Renal pelvis (tissue), 1 donor: ENCODE measurements at regions not wholly inside any gene's neighbourhood (a gene's known extent, or its start where the extent isn't known, plus 50 kb on each side); places are given as distances from the start of the nearest gene placed in this dataset.

ENCODE experiments used
- DNase-seq: peaks from one replicate; pipeline ENCODE4 v3.0.0-alpha.2; 2013

GRCh38 chr3:124444075-124444474, 286.2 kb upstream of the UMPS start:
- no peak for DNase-seq

- DNase-seq, result no peak
Observed at GRCh38 chr3:124444896-124445295, 285.4 kb upstream of the UMPS start.

GRCh38 chr3:124447845-124448244, 282.4 kb upstream of the UMPS start:
- no peak for DNase-seq

DNA sequence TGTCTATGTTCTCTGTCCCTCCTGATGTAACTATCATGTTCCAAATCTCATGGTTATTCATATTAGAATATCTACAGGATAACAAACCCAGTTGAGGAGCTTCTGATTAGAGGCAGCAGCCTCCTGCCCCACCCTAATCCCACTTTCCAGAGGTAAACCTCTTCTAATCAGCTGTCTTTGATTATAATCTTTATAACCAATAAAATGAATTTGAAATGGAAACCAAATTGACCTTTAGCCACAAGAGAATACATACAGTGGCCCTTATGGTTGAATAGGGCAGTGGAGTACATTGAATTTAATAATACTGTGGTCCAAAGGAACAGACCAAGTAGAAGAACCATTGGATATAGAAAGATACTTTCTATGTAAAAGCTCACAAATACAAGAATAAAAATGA, 281.3 kb upstream of the UMPS start:
- DNase-seq, result no peak

- DNase-seq, result no peak
Observed at GRCh38 chr3:124450366-124450765, 279.9 kb upstream of the UMPS start.

DNA sequence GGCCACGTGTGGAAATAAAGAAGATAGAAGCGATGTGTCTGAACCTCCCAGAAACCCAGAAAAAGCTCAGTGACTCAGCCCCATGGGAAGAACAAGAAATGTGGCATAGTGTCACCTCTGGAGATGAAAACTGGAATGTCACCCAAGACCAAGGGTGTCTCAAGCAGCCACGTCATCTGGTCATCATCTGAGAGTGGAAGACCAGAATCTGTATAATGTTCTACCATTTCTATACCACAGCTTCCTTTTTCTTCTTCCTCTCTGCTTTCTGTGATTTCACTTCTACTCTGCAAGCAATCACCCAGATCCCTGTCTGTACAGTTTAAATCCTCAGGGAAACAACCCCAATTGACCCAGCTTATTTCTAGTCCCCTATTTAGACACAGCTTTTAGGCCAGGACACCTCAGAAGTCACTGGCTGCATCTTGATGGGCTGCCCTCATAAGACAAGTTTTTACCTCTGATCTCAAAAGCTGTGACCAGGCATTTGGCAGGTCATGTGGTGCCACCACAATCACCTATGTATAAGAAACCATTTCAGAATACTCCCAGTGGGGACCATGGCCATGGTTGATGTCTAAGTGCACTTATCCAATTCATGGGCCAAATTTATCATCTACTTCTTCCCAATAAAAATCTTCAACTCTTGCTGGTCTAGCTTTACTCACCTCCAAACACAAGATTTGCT, 278.5 kb upstream of the UMPS start:
- no peak for DNase-seq

GRCh38 chr3:124453189-124453588, 277.1 kb upstream of the UMPS start:
- no peak for DNase-seq

- DNase-seq, result no peak
Observed at GRCh38 chr3:124455891-124456290, 274.4 kb upstream of the UMPS start.

GRCh38 chr3:124456506-124456905, 273.7 kb upstream of the UMPS start:
- no peak for DNase-seq

GRCh38 chr3:124459678-124460077, 270.6 kb upstream of the UMPS start:
- no peak for DNase-seq

DNA sequence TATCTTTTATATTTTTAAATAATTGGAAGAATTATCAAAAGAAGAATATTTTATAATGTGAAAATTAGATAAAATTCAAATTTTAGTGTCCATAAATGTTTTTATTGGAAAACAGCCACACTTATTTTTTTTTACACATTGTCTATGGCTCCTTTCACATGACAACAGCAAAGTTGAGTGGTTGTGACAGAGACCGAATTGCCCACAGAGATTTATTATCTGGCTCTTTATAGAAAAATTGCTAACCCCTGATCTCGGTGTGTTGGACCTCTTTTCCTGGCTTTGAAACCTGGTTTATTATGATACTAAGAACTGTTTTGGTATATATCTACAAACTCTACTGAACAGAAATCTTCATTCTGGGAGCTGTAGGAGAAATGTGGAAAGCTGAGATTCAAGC, 269.1 kb upstream of the UMPS start:
- DNase-seq, result no peak

DNA sequence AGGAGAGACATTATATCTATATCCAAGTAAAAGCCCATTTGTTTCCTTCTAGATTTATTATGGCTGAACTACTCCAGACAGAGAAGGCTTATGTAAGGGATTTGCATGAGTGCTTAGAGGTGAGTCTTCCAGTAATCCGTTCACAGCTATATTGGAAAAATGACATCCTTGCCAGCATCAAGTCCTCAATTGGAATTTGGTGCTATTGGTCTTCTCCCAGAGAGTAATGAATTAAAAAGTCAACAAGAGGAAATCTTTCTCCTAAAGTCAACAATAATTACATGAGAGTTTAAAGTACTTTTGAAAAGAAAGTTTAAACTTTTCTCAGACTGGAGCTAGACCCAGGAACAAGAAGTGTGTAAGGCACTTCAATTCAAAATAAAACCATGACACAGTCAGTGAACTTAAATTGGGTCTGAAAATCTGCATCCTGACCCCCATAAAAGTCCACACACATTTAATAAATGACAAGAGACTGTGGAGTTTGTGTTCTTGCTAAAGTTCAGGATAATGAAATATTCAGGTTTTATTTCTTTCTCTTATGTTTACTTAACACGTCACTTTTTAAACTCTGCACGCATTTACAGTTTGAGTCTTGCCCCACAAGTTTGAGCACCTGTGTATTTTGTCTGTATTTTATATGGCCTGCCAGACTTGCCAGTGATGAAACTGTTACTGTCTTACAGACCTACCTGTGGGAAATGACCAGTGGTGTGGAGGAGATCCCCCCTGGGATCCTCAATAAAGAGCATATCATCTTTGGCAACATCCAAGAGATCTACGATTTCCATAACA, 268.2 kb upstream of the UMPS start:
- no peak for DNase-seq

DNA sequence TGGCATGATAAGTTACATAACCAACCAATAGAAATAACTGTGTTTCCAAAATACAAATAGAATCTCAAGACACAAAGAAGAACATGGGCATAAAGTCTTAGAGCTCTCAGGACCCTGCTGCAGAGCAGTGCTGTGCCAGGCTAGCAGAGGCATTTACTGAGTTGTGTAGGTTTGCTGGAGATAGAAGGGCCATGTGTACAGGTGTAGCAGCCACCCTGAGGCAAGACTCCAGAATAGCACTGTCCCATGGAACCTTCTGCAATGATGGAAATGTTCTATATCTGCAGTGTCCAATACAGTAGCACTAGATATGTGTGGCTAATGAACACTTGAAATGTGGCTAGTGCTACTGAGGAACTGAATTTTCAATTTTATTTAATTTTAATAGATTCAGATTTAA, 267.0 kb upstream of the UMPS start:
- no peak for DNase-seq

- peak; percentile 56 for DNase-seq
Observed at GRCh38 chr3:124467980-124468902, 262.0 kb upstream of the UMPS start.

GRCh38 chr3:124469555-124469954, 260.7 kb upstream of the UMPS start:
- DNase-seq, result no peak

GRCh38 chr3:124478830-124479229, 251.4 kb upstream of the UMPS start:
- DNase-seq, result no peak

DNA sequence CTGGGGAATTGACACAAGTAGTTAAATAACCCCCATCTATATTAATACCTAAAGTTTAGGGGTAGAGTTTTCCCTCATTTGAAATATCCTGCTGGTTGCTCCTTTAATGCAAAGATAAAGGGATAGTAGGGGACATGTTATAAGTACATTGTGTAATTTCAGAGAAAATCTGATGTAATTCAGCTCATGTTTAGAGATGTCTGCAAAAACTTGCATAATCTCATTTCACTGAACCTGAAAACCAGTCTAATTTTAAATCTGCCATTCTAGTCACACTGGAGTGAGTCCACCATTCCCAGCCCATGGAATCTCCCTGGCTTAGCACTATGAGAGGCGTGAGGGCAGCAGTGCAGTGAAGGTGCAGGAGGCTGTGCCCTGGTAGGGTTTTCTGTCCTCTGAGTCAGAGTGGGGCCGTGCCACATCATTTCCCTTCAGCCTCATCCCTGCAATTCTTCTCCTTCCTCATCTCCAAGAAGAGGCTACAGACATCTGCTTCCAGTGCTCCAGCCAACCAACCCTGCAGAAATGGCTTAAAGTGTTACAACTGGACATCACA, 246.3 kb upstream of the UMPS start:
- DNase-seq, result no peak

DNA sequence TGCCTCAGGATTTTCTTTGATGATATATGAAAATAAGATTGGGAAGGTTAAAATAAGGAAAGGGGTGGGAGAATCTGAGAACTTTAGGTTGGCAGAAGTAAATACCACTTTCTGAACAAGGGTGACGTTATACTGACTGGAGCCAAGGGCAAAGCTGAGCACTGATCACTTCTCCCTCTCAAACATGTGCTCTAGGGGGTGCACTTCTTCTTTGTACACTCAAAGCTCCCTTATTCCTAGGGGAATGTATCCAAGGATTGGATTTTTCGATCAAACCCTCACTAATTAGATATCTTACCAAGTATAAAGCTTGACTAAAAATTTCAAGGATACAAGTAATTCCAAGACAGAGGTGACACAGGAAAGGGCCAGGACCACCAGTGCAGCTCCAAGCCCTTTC, 243.9 kb upstream of the UMPS start:
- no peak for DNase-seq

GRCh38 chr3:124489506-124489905, 240.7 kb upstream of the UMPS start:
- DNase-seq, result no peak

GRCh38 chr3:124491098-124491497, 239.2 kb upstream of the UMPS start:
- no peak for DNase-seq

GRCh38 chr3:124491875-124492274, 238.4 kb upstream of the UMPS start:
- no peak for DNase-seq

- no peak for DNase-seq
Observed at GRCh38 chr3:124492824-124493223, 237.4 kb upstream of the UMPS start.
